HG03095 (cell line): ENCODE measurements at regions not wholly inside any gene's neighbourhood (a gene's known extent, or its start where the extent isn't known, plus 50 kb on each side); places are given as distances from the start of the nearest gene placed in this dataset.

Experiments
- ATAC-seq: cut with Tn5 transposase; IDR thresholded peaks from one replicate; pipeline ENCODE4 v1.9.1; 2021; ENCODE audit warnings: moderate library complexity; ENCODE audit not compliant: unreplicated experiment

- no peak for ATAC-seq
Observed at GRCh38 chr18:71597219-71597618, 946.9 kb downstream of the CBLN2 start.

DNA sequence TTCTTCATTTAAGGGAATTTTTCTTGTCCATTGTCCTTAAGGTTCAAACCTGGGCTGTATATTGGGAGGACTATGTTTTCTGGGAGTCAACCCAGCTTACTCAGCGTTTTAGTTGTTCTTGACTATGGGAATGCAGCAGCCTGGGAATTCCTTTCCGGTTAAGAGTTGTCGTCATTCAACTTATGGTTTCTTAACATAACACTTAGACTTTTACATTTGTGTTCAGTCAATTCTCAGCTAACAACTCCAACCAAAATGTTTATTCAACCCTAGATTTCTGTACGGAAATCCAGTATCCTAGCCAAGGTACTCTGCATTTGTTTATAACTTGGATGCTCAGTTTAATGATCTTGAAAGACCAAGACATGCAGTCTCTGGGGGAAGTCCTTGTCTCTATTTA lies 960.9 kb downstream of the CBLN2 start:
- no peak for ATAC-seq

DNA sequence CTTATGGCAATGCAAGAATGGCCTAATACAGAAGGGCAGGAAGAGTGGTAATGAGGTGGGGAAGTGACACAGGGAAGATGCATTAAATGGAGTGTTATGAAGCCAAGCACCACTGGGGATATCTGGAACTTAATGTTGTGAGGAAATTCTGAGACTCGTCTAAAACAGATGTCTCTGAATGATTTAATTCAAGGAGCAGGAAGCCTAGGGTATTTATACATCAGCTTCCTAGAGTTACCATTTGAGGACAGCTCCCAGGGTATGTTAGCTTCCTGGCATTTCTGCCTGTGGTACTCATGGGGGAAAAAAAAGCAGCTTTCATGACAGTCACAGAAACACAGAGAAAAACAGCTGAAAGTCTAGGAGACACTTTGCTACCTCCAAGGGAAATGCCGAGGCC lies 989.5 kb downstream of the CBLN2 start:
- no peak for ATAC-seq

DNA sequence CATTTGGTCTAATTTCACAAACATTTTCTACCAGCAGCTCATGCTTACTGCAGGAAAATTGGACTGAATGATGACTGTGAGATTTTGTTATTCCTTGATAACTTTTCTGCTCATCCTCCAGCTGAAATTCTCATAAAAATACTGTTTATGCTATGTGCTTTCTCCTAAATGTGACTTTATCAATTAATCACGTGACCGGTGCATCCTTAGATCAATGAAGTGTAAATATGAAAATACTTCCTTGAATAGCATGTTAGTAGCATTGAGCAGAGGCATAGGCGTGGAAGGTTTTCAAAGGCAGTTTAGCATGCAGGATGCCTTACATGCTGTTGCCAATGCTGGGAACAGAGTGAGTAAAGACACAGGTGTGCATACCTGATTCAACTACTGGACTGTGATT lies 1002.5 kb downstream of the CBLN2 start:
- no peak for ATAC-seq

DNA sequence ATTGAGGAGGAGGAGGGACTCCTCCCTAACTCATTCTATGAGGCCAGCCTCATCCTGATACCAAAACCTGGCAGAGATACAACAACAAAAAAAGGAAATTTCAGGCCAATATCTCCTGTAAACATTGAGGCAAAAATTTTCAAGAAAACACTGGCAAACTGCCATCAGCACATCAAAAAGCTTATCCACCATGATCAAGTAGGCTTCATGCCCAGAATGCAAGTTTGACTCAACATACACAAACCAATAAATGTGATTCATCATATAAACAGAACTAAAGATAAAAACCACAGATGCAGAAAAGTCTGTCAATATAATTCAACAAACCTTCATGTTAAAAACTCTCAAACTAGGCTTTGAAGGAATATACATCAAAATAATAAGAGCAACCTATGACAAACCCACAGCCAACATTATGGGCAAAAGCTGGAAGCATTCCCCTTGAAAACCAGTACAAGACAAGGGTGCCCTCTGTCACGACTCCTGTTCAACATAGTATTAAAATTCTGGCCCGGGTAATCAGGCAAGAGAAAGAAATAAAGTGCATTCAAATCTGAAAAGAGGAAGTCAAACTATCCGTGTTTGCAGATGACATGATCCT lies 1014.3 kb downstream of the CBLN2 start:
- ATAC-seq = no peak

- no peak for ATAC-seq
Observed at GRCh38 chr18:71523483-71524435, 1020.4 kb downstream of the CBLN2 start.

- ATAC-seq = no peak
Observed at GRCh38 chr18:71505526-71505925, 1038.6 kb downstream of the CBLN2 start.

- ATAC-seq = no peak
Observed at GRCh38 chr18:71503222-71503621, 1040.9 kb downstream of the CBLN2 start.

DNA sequence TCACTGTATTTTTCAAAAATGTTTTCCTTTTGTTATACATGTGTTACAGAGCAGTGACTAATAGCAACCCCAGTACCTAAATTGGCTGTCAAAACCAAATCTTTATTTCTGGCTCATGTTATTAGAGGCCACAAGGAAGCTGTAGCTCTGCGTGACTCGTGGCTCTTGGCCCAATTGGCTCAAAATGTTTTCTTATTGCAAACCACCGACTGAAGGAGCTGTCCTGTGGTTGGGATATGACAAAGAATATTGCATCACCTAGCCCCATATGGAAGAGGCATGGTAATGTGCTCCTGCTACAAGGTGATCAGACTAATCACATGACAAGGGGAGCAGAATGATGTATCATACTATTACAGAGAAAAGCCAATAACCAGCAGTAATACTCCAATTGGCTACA lies 1058.5 kb downstream of the CBLN2 start:
- ATAC-seq = no peak

DNA sequence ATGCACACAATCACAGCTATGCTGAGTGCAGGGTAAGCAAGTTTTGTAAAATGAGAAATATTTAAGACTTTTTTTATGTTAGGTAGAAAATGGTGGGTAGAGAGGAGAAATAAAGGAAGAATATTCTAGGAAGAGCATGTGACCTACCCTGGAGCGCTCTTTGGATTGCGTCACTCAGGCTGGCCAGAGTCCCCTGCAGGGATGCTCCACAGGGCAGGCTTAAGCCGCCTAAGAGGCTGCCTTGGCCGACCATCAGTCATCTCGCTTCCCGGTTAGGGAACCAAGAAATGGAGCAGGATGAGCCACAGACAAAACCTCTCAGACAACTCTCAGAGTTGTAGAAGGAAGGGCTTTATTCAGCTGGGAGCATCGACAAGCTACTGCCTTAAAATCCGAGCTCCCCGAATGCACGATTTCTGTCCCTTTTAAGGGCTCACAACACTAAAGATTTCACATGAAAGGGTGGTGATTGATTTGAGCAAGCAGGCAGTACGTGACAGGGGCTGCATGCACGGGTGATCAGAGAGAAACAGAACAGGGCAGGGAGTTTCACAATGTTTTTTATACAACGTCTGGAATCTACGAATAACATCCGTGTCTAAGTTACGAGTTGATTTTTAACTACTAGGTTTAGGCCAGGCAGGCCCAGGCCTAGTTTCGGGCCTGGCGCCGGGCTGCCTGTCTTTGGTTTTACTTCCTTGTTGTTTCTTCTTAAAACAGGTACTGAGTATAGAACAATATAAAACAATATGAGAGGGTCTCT lies 1072.0 kb downstream of the CBLN2 start:
- ATAC-seq = no peak

DNA sequence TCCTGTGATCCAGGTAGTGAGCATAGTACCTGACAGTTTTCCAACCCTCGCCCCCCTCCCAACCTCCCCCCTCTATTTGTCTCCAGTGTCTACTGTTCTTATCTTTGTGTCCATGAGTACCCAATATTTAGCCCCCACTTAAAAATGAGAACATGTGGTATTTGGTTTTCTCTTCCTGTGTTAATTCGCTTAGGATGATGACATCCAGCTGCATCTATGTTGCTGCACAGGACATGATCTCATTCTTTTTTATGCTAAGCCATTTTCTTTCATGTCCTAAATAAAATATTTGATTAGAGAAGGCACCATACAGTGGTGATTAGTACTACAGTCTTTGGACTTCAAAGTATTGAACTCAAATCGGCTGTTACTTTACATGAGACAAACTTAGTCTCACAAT lies 1087.9 kb downstream of the CBLN2 start:
- no peak for ATAC-seq

GRCh38 chr18:71450257-71450656 lies 1093.9 kb downstream of the CBLN2 start:
- ATAC-seq = no peak

- no peak for ATAC-seq
Observed at GRCh38 chr18:71443706-71444480, 1100.2 kb downstream of the CBLN2 start.

DNA sequence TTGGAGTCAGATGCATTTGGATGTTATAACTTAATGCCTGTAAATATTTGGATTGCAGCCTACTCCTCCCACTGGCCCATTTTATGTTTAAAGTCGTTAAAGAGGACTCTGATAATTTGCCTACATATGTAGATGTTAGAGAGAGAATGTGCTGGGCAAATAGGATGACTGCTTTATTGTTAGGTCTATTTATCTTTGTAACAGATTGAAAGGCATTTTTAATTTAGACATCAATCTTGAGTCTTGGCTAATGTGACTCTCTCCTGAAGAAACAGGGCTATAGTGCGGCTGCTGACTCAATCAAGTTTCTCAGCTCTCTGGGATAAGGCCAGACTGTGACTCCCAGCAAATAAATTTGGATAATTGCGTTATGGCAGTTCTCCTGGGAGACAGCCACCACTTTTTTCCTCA lies 1101.4 kb downstream of the CBLN2 start:
- ATAC-seq = no peak

DNA sequence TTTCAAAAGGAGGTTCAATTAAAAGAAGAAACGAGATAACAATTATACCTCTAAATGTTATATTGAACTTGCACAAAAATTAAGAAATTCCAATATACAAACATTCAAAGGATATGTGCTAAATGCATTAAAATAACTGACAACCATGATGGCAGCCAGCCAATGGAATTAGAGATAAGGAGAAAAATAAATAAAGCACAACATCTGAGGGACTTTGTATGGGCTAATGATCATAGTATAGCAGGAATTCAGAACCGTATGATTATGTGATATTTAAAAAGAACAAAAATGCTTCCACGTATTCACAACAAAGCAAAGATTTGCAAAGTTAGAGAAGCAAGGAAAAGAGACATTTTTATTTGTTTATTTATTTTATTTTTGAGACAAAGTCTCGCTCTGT lies 1103.0 kb downstream of the CBLN2 start:
- ATAC-seq = no peak

- no peak for ATAC-seq
Observed at GRCh38 chr18:71437511-71437910, 1106.6 kb downstream of the CBLN2 start.

DNA sequence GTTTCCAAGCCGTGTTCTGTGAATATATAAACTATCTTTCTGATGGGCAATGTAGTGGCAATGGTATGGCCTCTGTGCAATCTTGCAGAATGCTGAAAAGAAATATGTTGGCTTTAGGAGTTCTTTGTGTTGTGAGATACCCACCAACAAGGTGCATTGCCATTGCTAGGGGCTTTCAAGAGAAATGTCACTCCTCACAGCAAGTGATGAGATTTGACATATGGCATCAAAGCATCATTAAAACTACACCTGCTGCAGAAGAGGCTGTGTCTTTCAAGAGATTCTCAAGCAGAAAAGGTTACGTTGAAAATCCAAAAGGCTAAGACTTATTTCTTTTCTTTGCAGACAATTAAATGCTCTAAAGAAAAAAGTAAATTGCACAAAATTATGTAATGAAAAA lies 1110.8 kb downstream of the CBLN2 start:
- no peak for ATAC-seq

DNA sequence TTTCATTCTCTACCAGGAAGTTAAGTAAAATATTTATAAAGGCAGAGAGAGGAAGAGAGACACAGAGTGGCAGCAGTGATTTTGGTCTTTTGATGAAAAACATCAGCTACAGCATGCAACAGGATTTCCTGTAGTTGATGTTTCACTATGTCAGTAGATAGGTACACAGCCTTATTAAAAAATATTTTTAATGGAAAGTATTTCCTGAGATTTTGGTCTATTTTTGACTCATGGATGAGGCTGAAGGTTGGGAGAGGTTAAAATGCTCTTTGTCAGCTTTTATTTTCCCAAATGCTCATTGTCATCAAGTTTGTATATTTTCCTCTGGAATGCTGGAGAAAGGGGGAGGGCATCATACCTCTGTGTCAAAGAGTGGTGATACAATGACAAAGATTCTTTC lies 1112.5 kb downstream of the CBLN2 start:
- no peak for ATAC-seq

DNA sequence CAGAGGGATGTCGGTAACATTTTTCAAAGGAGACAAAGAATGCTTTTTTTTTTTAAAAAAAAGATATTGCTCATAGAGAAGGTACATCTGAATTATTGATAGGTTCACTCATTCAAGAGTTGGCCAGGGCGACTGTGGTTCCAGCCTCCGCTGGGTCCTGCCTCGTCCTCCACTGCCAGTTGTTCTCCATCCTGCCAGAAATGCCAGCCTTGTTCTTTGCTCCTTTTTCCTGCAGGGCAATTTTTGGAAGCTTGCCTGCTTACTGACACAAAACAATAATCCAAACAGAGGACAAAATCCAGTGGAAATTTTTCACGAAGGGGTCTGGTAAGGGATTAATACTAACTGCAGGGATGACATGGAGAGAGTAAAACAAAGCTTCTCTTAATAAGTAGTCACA lies 1113.0 kb downstream of the CBLN2 start:
- no peak for ATAC-seq

DNA sequence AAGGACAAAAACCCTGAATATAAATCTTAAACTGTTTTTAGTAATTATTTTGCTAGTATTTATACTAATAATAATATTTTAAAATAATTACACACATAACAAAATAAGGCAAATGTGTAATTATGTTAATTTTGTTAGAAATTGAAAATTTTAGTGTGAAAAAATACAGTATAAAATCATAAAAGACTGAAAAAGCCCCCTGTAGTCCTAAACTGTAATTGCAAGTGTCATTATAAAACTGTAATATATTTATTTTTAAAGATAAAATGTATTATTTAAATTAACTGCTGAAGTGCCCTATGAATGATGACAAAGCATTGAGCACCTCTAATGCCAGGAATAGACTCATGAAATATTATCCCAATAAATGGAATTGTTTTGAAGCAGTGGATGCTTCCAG lies 1117.7 kb downstream of the CBLN2 start:
- ATAC-seq = no peak
